ENCODE measurements at regions not wholly inside any gene's neighbourhood (a gene's known extent, or its start where the extent isn't known, plus 50 kb on each side); places are given as distances from the start of the nearest gene placed in this dataset.
A peak's percentile ranks its signal among the peaks of the same experiment; 100 is the strongest.

GRCh38 chr3:25952133-25952532 lies 162.2 kb downstream of the OXSM start:
- no peaks in the 10 kb centered on the region for H3K36me3 ChIP-seq (ENCODE audit: low read depth)
- H3K27ac ChIP-seq (ENCODE audit: poor library complexity, severe bottlenecking): no peak overlapping the region
- TF ChIP-seq CTCF (IDR thresholded peaks at IDR 0.05; ENCODE audit: poor library complexity, severe bottlenecking): no peak
- no peaks in the 10 kb centered on the region for H3K27me3 ChIP-seq (ENCODE audit: insufficient read depth, poor library complexity, severe bottlenecking)
- H3K4me3 ChIP-seq (ENCODE audit: severe bottlenecking): no peak overlapping the region
- H3K4me1 ChIP-seq (ENCODE audit: insufficient read depth, poor library complexity, severe bottlenecking): no peaks in the 10 kb centered on the region
- ATAC-seq (ENCODE audit: low read depth) (no peak), DNase-seq (ENCODE audit: low spot score) (no peak)
- no peaks in the 10 kb centered on the region for H3K9me3 ChIP-seq (ENCODE audit: severe bottlenecking)

GRCh38 chr3:25957026-25957425 lies 167.1 kb downstream of the OXSM start:
- DNase-seq (ENCODE audit: low spot score) (no peak), ATAC-seq (ENCODE audit: low read depth) (no peak)
- no peaks in the 10 kb centered on the region for H3K36me3 ChIP-seq (ENCODE audit: low read depth)
- no peak overlapping the region for H3K4me3 ChIP-seq (ENCODE audit: severe bottlenecking)
- H3K27me3 ChIP-seq (ENCODE audit: insufficient read depth, poor library complexity, severe bottlenecking): no peaks in the 10 kb centered on the region
- no peak for TF ChIP-seq CTCF (IDR thresholded peaks at IDR 0.05; ENCODE audit: poor library complexity, severe bottlenecking)
- H3K4me1 ChIP-seq (ENCODE audit: insufficient read depth, poor library complexity, severe bottlenecking): no peaks in the 10 kb centered on the region
- H3K27ac ChIP-seq (ENCODE audit: poor library complexity, severe bottlenecking): no peak overlapping the region
- H3K9me3 ChIP-seq (ENCODE audit: severe bottlenecking): no peaks in the 10 kb centered on the region

- no peaks in the 10 kb centered on the region for H3K9me3 ChIP-seq (ENCODE audit: severe bottlenecking)
- H3K27ac ChIP-seq (ENCODE audit: poor library complexity, severe bottlenecking): no peak overlapping the region
- no peaks in the 10 kb centered on the region for H3K27me3 ChIP-seq (ENCODE audit: insufficient read depth, poor library complexity, severe bottlenecking)
- H3K36me3 ChIP-seq (ENCODE audit: low read depth): no peaks in the 10 kb centered on the region
- DNase-seq (ENCODE audit: low spot score) (no peak), ATAC-seq (ENCODE audit: low read depth) (no peak)
- H3K4me1 ChIP-seq (ENCODE audit: insufficient read depth, poor library complexity, severe bottlenecking): no peaks in the 10 kb centered on the region
- TF ChIP-seq CTCF (IDR thresholded peaks at IDR 0.05; ENCODE audit: poor library complexity, severe bottlenecking): no peak
- no peak overlapping the region for H3K4me3 ChIP-seq (ENCODE audit: severe bottlenecking)
Measured at GRCh38 chr3:25960776-25961175, 170.9 kb downstream of the OXSM start.

- H3K4me1 ChIP-seq (ENCODE audit: insufficient read depth, poor library complexity, severe bottlenecking): no peaks in the 10 kb centered on the region
- TF ChIP-seq CTCF (IDR thresholded peaks at IDR 0.05; ENCODE audit: poor library complexity, severe bottlenecking): peak; percentile 59
- no peaks in the 10 kb centered on the region for H3K27me3 ChIP-seq (ENCODE audit: insufficient read depth, poor library complexity, severe bottlenecking)
- no peak overlapping the region for H3K4me3 ChIP-seq (ENCODE audit: severe bottlenecking)
- ATAC-seq (ENCODE audit: low read depth) (peak; percentile 71; the same call in 2 of the 3 replicates), DNase-seq (ENCODE audit: low spot score) (no peak)
- no peak overlapping the region for H3K27ac ChIP-seq (ENCODE audit: poor library complexity, severe bottlenecking)
- H3K9me3 ChIP-seq (ENCODE audit: severe bottlenecking): no peaks in the 10 kb centered on the region
- no peaks in the 10 kb centered on the region for H3K36me3 ChIP-seq (ENCODE audit: low read depth)
Measured at GRCh38 chr3:25962255-25962654, 172.4 kb downstream of the OXSM start.

GRCh38 chr3:25964141-25964540 lies 174.3 kb downstream of the OXSM start:
- DNase-seq (ENCODE audit: low spot score) (no peak), ATAC-seq (ENCODE audit: low read depth) (no peak)
- Histone ChIP-seq H3K4me3 (ENCODE audit: severe bottlenecking) (no peak overlapping the region), H3K27ac (ENCODE audit: poor library complexity, severe bottlenecking) (no peak overlapping the region), H3K9me3 (ENCODE audit: severe bottlenecking) (no peaks in the 10 kb centered on the region), H3K27me3 (ENCODE audit: insufficient read depth, poor library complexity, severe bottlenecking) (no peaks in the 10 kb centered on the region), H3K4me1 (ENCODE audit: insufficient read depth, poor library complexity, severe bottlenecking) (no peaks in the 10 kb centered on the region), H3K36me3 (ENCODE audit: low read depth) (no peaks in the 10 kb centered on the region)
- TF ChIP-seq CTCF (IDR thresholded peaks at IDR 0.05; ENCODE audit: poor library complexity, severe bottlenecking): no peak
